Stomach (tissue), 8 donors: ENCODE measurements at regions not wholly inside any gene's neighbourhood (a gene's known extent, or its start where the extent isn't known, plus 50 kb on each side); places are given as distances from the start of the nearest gene placed in this dataset.

Source experiments
- DNase-seq, 2 donors: peaks; one replicate each; pipeline versions ENCODE4 v3.0.0 to v3.0.0-alpha.2; 2013 to 2019
- H3K27ac ChIP-seq, 5 donors: fragments of 200-600 bp in 4 of 5; sonication (generic) in 4 of 5; one replicate each; pipeline ENCODE4 v1.5.1; 2013 to 2019; ENCODE audit warnings: mild to moderate bottlenecking in 1 of 5, moderate library complexity in 1 of 5
- H3K27me3 ChIP-seq, 3 donors: fragments of 200-600 bp; sonication (generic); one replicate each; pipeline ENCODE4 v1.5.1; 2017 to 2019; ENCODE audit warnings: mixed run types in 1 of 3
- H3K36me3 ChIP-seq, 4 donors: fragments of 200-600 bp; sonication (generic); 1 replicate in 3 of 4; 2 replicates in 1 of 4; pipeline ENCODE4 v1.5.1; 2016 to 2019
- H3K4me1 ChIP-seq, 4 donors: fragments of 200-600 bp; sonication (generic); one replicate each; pipeline ENCODE4 v1.5.1; 2016 to 2019
- H3K4me3 ChIP-seq, 4 donors: fragments of 200-600 bp; sonication (generic) in 3 of 4; one replicate each; pipeline ENCODE4 v1.5.1; 2016 to 2019; ENCODE audit warnings: mild to moderate bottlenecking in 1 of 4
- H3K9me3 ChIP-seq, 4 donors: fragments of 200-600 bp; sonication (generic); one replicate each; pipeline ENCODE4 v1.5.1; 2016 to 2019
- CTCF ChIP-seq, 7 experiments: fragments of 450-650 bp in 4 of 7; fragments of 200-600 bp in 3 of 7; sonication (generic) in 3 of 7; IDR thresholded peaks; one replicate each; pipeline ENCODE4 v1.5.1; 2016 to 2019; ENCODE audit warnings: antibody characterized with exemption in 7 of 7, control low read depth in 2 of 7, mild to moderate bottlenecking in 1 of 7
- EP300 ChIP-seq: sonication (generic); formaldehyde crosslinking; IDR thresholded peaks from one replicate; pipeline ENCODE4 v1.6.1; 2017; ENCODE audit warnings: antibody characterized with exemption
- POLR2A ChIP-seq, 4 donors: fragments of 450-650 bp; IDR thresholded peaks; one replicate each; pipeline ENCODE4 v1.6.1; 2016; ENCODE audit warnings: antibody characterized with exemption in 4 of 4, control low read depth in 2 of 4, mild to moderate bottlenecking in 1 of 4, moderate library complexity in 1 of 4
- POLR2AphosphoS5 ChIP-seq, 3 donors: sonication (generic); formaldehyde crosslinking; IDR thresholded peaks; one replicate each; pipeline ENCODE4 v1.6.1; 2016; ENCODE audit warnings: antibody characterized with exemption in 3 of 3
- WGBS, 5 donors: extraction: QIAGEN DNeasy Blood & Tissue Kit in 3 of 5; methylation state at CpG; one replicate each; pipeline versions ENCODE4 v1.1.5 to v1.1.7; 2013 to 2018; 5-methylcytosine and 5-hydroxymethylcytosine counted together
- intact Hi-C: fragments of 100-400 bp; cut with DNase I; formaldehyde crosslinking; loops from one replicate; pipeline ENCODE4 v1.15.1; 2023; ENCODE audit warnings: low total_unique reads
- donor health status: healthy with polysubstance abuse.
- donor health status: Bipolar disorder and iron deficiency.
- donor health status: healthy.

- H3K9me3 ChIP-seq, result no peaks in the 10 kb centered on the region
- peak in 1 of 2 donors; percentile 29 for DNase-seq
- H3K36me3 ChIP-seq, result no peaks in the 10 kb centered on the region
- intact Hi-C loops, result no loop called here
- H3K27me3 ChIP-seq, result no peaks in the 10 kb centered on the region
- H3K4me1 ChIP-seq, result no peaks in the 10 kb centered on the region
- TF ChIP-seq CTCF (IDR thresholded peaks at IDR 0.05) (no peak), EP300 (no peak), POLR2AphosphoS5 (IDR thresholded peaks at IDR 0.05) (no peak), POLR2A (IDR thresholded peaks at IDR 0.05) (no peak)
- 62 to 79% (median 71%) methylated on average over 5 of the region's 5 CpGs for WGBS, 5 donors
- H3K4me3 ChIP-seq, result no peak overlapping the region
- H3K27ac ChIP-seq, result no peak overlapping the region
Measured at GRCh38 chr15:93707751-93708150, 523.6 kb upstream of the MCTP2 start.

- intact Hi-C loops, result no loop called here
- Histone ChIP-seq H3K4me1 (no peaks in the 10 kb centered on the region), H3K4me3 (no peak overlapping the region), H3K27me3 (no peaks in the 10 kb centered on the region), H3K36me3 (no peaks in the 10 kb centered on the region), H3K9me3 (no peaks in the 10 kb centered on the region), H3K27ac (no peak overlapping the region)
- peak in 1 of 2 donors; percentile 35 for DNase-seq
- 68 to 77% (median 75%) methylated on average over 7 of the region's 7 CpGs for WGBS, 5 donors
- no peak for TF ChIP-seq POLR2A (IDR thresholded peaks at IDR 0.05)
Measured at GRCh38 chr15:93706495-93707292, 524.7 kb upstream of the MCTP2 start.

- Histone ChIP-seq H3K4me1 (no peaks in the 10 kb centered on the region), H3K27ac (no peak overlapping the region), H3K27me3 (no peaks in the 10 kb centered on the region), H3K9me3 (no peaks in the 10 kb centered on the region), H3K36me3 (no peaks in the 10 kb centered on the region), H3K4me3 (no peak overlapping the region)
- DNase-seq, result no peak
- intact Hi-C loops, result no loop called here
- WGBS, 5 donors, result 68 to 78% (median 75%) methylated on average over 7 of the region's 7 CpGs
- no peak for TF ChIP-seq CTCF (IDR thresholded peaks at IDR 0.05)
- TF ChIP-seq EP300, result no peak
- no peak for TF ChIP-seq POLR2AphosphoS5 (IDR thresholded peaks at IDR 0.05)
- TF ChIP-seq POLR2A (IDR thresholded peaks at IDR 0.05), result no peak
Measured at GRCh38 chr15:93705753-93706455, 525.5 kb upstream of the MCTP2 start.

DNA sequence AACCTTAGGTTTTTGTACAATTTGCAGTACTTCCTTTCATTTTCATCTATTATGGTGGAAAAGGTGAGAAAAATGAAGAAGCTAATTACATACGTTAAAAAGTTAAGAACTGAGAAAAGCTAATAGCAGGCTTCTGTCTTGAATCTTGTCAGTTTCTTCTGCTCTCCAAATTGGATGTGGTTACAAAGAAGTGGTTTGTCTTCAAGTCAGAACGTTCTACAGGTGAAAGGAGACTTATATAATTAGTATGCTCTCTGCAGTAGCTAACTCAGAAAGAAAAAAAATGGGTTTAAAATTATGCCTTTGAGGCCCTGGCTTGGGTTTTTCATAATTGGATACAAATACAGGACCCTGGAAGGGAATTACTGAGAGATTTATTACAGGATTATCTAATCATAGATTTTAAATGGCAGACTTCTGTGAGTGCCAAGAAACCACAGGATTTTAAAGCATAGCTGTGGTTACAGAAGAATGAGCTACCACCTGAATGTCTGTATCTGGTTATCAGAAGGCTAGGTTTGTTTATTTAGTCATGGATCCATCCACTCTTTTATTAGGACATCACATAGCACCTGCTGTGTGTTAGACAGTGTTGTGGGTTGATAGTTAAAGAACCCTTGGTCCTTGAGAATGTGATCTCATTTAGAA, 528.1 kb upstream of the MCTP2 start:
- peaks cover 0 to 7% (median 0%) of the 10 kb centered on the region in 4 donors for H3K9me3 ChIP-seq
- no peak overlapping the region for H3K4me3 ChIP-seq
- intact Hi-C loops, result no loop called here
- H3K36me3 ChIP-seq, result no peaks in the 10 kb centered on the region
- H3K4me1 ChIP-seq, result no peaks in the 10 kb centered on the region
- H3K27ac ChIP-seq, result no peak overlapping the region
- TF ChIP-seq POLR2A (IDR thresholded peaks at IDR 0.05), result no peak
- TF ChIP-seq EP300, result no peak
- no peak for TF ChIP-seq POLR2AphosphoS5 (IDR thresholded peaks at IDR 0.05)
- no peak for TF ChIP-seq CTCF (IDR thresholded peaks at IDR 0.05)
- no peak for DNase-seq
- H3K27me3 ChIP-seq, result no peaks in the 10 kb centered on the region
- WGBS, 5 donors, result 49 to 71% (median 63%) methylated on average over 2 of the region's 2 CpGs
